ENCODE measurements at regions not wholly inside any gene's neighbourhood (a gene's known extent, or its start where the extent isn't known, plus 50 kb on each side); places are given as distances from the start of the nearest gene placed in this dataset.

GRCh38 chr1:178649582-178650350 is 75.3 kb upstream of the RALGPS2 start:
- POLR2A ChIA-PET = interaction anchor here (0.6 to 1.7 kb wide), 2 partner anchors 37 to 85 kb away, joined by 3 read pairs; no protein-coding TSS in a partner anchor
- H3K4me1 ChIP-seq (ENCODE audit: control insufficient read depth in 2 of 2, insufficient read depth in 2 of 2, low read length in 2 of 2) = peaks cover 11 to 16% of the 10 kb centered on the region in 2 donors
- H3K4me3 Mint-ChIP-seq = peak overlapping the region; percentile 12
- peak overlapping the region; percentile 6 for H3K9ac ChIP-seq (ENCODE audit: low read length)
- H3K9me3 Mint-ChIP-seq (ENCODE audit: insufficient read depth) = no peaks in the 10 kb centered on the region
- ATAC-seq (ENCODE audit: low read depth) (no peak), DNase-seq (no peak)
- H3K4me3 ChIP-seq (ENCODE audit: control extremely low read depth in 1 of 5, extremely low read depth in 1 of 5, insufficient read depth in 1 of 5, low read depth in 2 of 5, low read length in 4 of 5) = no peak overlapping the region
- H3K36me3 ChIP-seq (replicated peaks in 1 of 2; ENCODE audit: control extremely low read depth in 1 of 2, control insufficient read depth in 1 of 2, extremely low read depth in 1 of 2, insufficient read depth in 2 of 2, low read length in 1 of 2) = no peaks in the 10 kb centered on the region
- no peak overlapping the region for H3K4me2 ChIP-seq (replicated peaks; ENCODE audit: low read depth, low read length, poor library complexity, severe bottlenecking)
- intact Hi-C loops (cut with micrococcal nuclease) = no loop called here
- H4K20me1 ChIP-seq (ENCODE audit: control insufficient read depth, insufficient read depth, low read length, poor library complexity, severe bottlenecking) = no peaks in the 10 kb centered on the region
- H3K9me3 ChIP-seq (ENCODE audit: control extremely low read depth in 1 of 3, control insufficient read depth in 2 of 3, insufficient read depth in 1 of 3, low read length in 2 of 3) = no peaks in the 10 kb centered on the region
- peaks cover 62% of the 10 kb centered on the region for H3K4me1 Mint-ChIP-seq
- no peaks in the 10 kb centered on the region for H3K27me3 Mint-ChIP-seq
- no peak overlapping the region for H2AFZ ChIP-seq (ENCODE audit: insufficient read depth, low read depth, low read length, poor library complexity, severe bottlenecking)
- WGBS (ENCODE audit: insufficient coverage) = 94% methylated on average over 2 of the region's 8 CpGs
- no peak overlapping the region for H3K27ac Mint-ChIP-seq
- peaks cover 14% of the 10 kb centered on the region for H3K79me2 ChIP-seq (ENCODE audit: control insufficient read depth, insufficient read depth, low read length)
- CTCF ChIA-PET = no interaction called here
- TF ChIP-seq EZH2 (IDR thresholded peaks at IDR 0.05; ENCODE audit: borderline replicate concordance, insufficient read depth, low read depth, low read length, poor library complexity, severe bottlenecking) (no peak), CTCF (IDR thresholded peaks at IDR 0.05) (no peak)
- no peaks in the 10 kb centered on the region for H3K27me3 ChIP-seq (replicated peaks in 1 of 4; ENCODE audit: control extremely low read depth in 1 of 4, control insufficient read depth in 3 of 4, insufficient read depth in 4 of 4, low read length in 3 of 4)
- no peak overlapping the region for H3K27ac ChIP-seq (ENCODE audit: low read length in 2 of 2)

- no peak for DNase-seq
- Mint-ChIP-seq H3K27me3 (no peaks in the 10 kb centered on the region), H3K4me1 (peaks cover 59% of the 10 kb centered on the region), H3K9me3 (ENCODE audit: insufficient read depth) (no peaks in the 10 kb centered on the region), H3K27ac (no peak overlapping the region), H3K4me3 (no peak overlapping the region)
- H3K79me2 ChIP-seq (ENCODE audit: control insufficient read depth, insufficient read depth, low read length) = peaks cover 9% of the 10 kb centered on the region
- H3K4me2 ChIP-seq (replicated peaks; ENCODE audit: low read depth, low read length, poor library complexity, severe bottlenecking) = no peak overlapping the region
- no peak for ATAC-seq (ENCODE audit: low read depth)
- H3K4me1 ChIP-seq (ENCODE audit: control insufficient read depth in 2 of 2, insufficient read depth in 2 of 2, low read length in 2 of 2) = peaks cover 8 to 13% of the 10 kb centered on the region in 2 donors
- H3K27me3 ChIP-seq (replicated peaks in 1 of 4; ENCODE audit: control extremely low read depth in 1 of 4, control insufficient read depth in 3 of 4, insufficient read depth in 4 of 4, low read length in 3 of 4) = no peaks in the 10 kb centered on the region
- H2AFZ ChIP-seq (ENCODE audit: insufficient read depth, low read depth, low read length, poor library complexity, severe bottlenecking) = no peak overlapping the region
- no peak overlapping the region for H3K9ac ChIP-seq (ENCODE audit: low read length)
- no peaks in the 10 kb centered on the region for H3K36me3 ChIP-seq (replicated peaks in 1 of 2; ENCODE audit: control extremely low read depth in 1 of 2, control insufficient read depth in 1 of 2, extremely low read depth in 1 of 2, insufficient read depth in 2 of 2, low read length in 1 of 2)
- CTCF ChIA-PET = interaction anchor here (1.9 kb wide), 1 partner anchor 108 kb away, joined by 8 read pairs; no protein-coding TSS in a partner anchor
- no peaks in the 10 kb centered on the region for H4K20me1 ChIP-seq (ENCODE audit: control insufficient read depth, insufficient read depth, low read length, poor library complexity, severe bottlenecking)
- no peaks in the 10 kb centered on the region for H3K9me3 ChIP-seq (ENCODE audit: control extremely low read depth in 1 of 3, control insufficient read depth in 2 of 3, insufficient read depth in 1 of 3, low read length in 2 of 3)
- intact Hi-C loops (cut with micrococcal nuclease) = no loop called here
- 85% methylated on average over 3 of the region's 6 CpGs for WGBS (ENCODE audit: insufficient coverage)
- H3K27ac ChIP-seq (ENCODE audit: low read length in 2 of 2) = no peak overlapping the region
- H3K4me3 ChIP-seq (ENCODE audit: control extremely low read depth in 1 of 5, extremely low read depth in 1 of 5, insufficient read depth in 1 of 5, low read depth in 2 of 5, low read length in 4 of 5) = no peak overlapping the region
- TF ChIP-seq EZH2 (IDR thresholded peaks at IDR 0.05; ENCODE audit: borderline replicate concordance, insufficient read depth, low read depth, low read length, poor library complexity, severe bottlenecking) = no peak
- POLR2A ChIA-PET = interaction anchor here (1.4 kb wide), 1 partner anchor 52 kb away, joined by 4 read pairs; no protein-coding TSS in a partner anchor
Observed at GRCh38 chr1:178650934-178651511, 74.0 kb upstream of the RALGPS2 start.
